ENCODE measurements at regions not wholly inside any gene's neighbourhood (a gene's known extent, or its start where the extent isn't known, plus 50 kb on each side); places are given as distances from the start of the nearest gene placed in this dataset.

DNA sequence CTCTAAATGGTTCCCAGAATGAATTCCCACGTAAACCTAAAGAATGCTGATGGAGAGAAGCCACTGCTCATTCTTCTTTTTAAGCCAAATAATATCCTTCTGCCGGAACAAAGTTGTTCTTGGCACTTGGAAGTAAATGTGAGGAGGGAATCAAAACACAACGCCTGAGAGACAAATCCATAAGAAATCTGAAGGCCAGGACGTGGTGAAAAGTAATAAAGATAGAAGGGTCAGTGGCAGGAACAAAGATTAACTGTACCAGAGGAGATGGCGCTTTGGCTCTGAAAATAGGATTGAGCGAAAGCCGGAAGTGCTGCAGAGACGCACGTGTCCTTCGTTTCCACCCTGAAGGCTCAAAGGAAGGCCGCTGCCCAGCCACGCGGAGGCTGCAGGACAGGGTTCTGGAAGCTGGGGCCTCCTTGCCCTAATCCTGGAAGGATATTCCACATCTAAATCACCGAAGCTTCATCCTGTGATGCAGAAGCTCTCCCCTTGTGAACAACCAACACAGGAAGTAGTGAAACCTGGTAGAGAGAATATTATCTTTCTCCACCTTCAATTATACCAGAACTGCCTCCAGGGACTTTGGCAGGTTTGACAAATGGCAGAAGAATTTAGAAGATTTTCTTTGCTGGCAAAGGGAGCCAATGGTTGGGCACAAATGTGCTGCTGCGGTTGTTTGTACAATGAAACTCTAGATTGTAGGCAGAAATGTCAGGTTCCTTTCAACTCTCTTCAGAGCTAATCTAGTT lies 214.6 kb upstream of the SERP2 start:
- TF ChIP-seq, protein P1, sequence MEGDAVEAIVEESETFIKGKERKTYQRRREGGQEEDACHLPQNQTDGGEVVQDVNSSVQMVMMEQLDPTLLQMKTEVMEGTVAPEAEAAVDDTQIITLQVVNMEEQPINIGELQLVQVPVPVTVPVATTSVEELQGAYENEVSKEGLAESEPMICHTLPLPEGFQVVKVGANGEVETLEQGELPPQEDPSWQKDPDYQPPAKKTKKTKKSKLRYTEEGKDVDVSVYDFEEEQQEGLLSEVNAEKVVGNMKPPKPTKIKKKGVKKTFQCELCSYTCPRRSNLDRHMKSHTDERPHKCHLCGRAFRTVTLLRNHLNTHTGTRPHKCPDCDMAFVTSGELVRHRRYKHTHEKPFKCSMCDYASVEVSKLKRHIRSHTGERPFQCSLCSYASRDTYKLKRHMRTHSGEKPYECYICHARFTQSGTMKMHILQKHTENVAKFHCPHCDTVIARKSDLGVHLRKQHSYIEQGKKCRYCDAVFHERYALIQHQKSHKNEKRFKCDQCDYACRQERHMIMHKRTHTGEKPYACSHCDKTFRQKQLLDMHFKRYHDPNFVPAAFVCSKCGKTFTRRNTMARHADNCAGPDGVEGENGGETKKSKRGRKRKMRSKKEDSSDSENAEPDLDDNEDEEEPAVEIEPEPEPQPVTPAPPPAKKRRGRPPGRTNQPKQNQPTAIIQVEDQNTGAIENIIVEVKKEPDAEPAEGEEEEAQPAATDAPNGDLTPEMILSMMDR (IDR thresholded peaks at IDR 0.05) = no peak
- no peak for TF ChIP-seq POLR2A (IDR thresholded peaks at IDR 0.05)

All from sigmoid colon (tissue), 3 donors.